ENCODE measurements at regions not wholly inside any gene's neighbourhood (a gene's known extent, or its start where the extent isn't known, plus 50 kb on each side); places are given as distances from the start of the nearest gene placed in this dataset.

DNA sequence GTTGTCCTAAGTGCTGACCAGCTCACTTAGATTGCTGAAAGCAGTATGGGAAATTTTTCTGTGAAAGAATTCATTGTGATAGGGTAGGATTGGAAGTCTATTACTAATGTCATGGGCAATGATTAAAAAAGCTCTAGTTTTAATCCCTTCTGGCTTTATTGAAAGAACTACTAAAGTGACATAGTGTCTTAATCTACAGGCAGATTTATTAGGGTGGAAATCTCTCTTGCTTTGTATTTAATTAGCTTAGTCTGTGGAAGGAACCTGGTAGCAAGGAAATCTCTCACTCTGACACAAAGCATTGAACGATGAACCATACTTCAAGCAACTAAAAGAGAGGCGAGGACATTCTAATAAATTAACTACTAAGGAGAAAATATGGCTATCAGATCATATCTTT, 1029.2 kb upstream of the PCDH20 start:
- TF ChIP-seq, protein P1, sequence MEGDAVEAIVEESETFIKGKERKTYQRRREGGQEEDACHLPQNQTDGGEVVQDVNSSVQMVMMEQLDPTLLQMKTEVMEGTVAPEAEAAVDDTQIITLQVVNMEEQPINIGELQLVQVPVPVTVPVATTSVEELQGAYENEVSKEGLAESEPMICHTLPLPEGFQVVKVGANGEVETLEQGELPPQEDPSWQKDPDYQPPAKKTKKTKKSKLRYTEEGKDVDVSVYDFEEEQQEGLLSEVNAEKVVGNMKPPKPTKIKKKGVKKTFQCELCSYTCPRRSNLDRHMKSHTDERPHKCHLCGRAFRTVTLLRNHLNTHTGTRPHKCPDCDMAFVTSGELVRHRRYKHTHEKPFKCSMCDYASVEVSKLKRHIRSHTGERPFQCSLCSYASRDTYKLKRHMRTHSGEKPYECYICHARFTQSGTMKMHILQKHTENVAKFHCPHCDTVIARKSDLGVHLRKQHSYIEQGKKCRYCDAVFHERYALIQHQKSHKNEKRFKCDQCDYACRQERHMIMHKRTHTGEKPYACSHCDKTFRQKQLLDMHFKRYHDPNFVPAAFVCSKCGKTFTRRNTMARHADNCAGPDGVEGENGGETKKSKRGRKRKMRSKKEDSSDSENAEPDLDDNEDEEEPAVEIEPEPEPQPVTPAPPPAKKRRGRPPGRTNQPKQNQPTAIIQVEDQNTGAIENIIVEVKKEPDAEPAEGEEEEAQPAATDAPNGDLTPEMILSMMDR (IDR thresholded peaks at IDR 0.05 in 2 of 3, conservative IDR thresholded peaks at IDR 0.05 in 1 of 3; ENCODE audit: control insufficient read depth in 2 of 3, extremely low read depth in 1 of 3, insufficient read depth in 1 of 3, low read depth in 3 of 3, low read length in 3 of 3), result no peak
- TF ChIP-seq TCF3 (IDR thresholded peaks at IDR 0.05; ENCODE audit: borderline replicate concordance, insufficient read depth, low read depth, low read length) (no peak), CHD2 (IDR thresholded peaks at IDR 0.05; ENCODE audit: borderline replicate concordance, low read depth, low read length) (no peak), BRCA1 (IDR thresholded peaks at IDR 0.05; ENCODE audit: low read depth, low read length) (no peak), ATF2 (IDR thresholded peaks at IDR 0.05; ENCODE audit: low read length) (no peak), USF1 (IDR thresholded peaks at IDR 0.05; ENCODE audit: borderline replicate concordance, extremely low read length, insufficient read depth, low read depth, low read length) (no peak), IRF3 (IDR thresholded peaks at IDR 0.05) (no peak), ESRRA (IDR thresholded peaks at IDR 0.05; ENCODE audit: low read length) (no peak), SMC3 (IDR thresholded peaks at IDR 0.05; ENCODE audit: borderline replicate concordance, low read length) (no peak), EGR1 (IDR thresholded peaks at IDR 0.05; ENCODE audit: borderline replicate concordance in 1 of 2, low read depth in 2 of 2, low read length in 2 of 2) (no peak), EZH2 (IDR thresholded peaks at IDR 0.05; ENCODE audit: borderline replicate concordance, control insufficient read depth, low read depth, low read length) (no peak)
- TF ChIP-seq, protein P2, sequence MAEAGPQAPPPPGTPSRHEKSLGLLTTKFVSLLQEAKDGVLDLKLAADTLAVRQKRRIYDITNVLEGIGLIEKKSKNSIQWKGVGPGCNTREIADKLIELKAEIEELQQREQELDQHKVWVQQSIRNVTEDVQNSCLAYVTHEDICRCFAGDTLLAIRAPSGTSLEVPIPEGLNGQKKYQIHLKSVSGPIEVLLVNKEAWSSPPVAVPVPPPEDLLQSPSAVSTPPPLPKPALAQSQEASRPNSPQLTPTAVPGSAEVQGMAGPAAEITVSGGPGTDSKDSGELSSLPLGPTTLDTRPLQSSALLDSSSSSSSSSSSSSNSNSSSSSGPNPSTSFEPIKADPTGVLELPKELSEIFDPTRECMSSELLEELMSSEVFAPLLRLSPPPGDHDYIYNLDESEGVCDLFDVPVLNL (IDR thresholded peaks at IDR 0.05; ENCODE audit: low read depth, low read length), result no peak
- TF ChIP-seq, protein P3, sequence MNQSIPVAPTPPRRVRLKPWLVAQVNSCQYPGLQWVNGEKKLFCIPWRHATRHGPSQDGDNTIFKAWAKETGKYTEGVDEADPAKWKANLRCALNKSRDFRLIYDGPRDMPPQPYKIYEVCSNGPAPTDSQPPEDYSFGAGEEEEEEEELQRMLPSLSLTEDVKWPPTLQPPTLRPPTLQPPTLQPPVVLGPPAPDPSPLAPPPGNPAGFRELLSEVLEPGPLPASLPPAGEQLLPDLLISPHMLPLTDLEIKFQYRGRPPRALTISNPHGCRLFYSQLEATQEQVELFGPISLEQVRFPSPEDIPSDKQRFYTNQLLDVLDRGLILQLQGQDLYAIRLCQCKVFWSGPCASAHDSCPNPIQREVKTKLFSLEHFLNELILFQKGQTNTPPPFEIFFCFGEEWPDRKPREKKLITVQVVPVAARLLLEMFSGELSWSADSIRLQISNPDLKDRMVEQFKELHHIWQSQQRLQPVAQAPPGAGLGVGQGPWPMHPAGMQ (IDR thresholded peaks at IDR 0.05; ENCODE audit: borderline replicate concordance), result no peak
